ENCODE measurements at regions not wholly inside any gene's neighbourhood (a gene's known extent, or its start where the extent isn't known, plus 50 kb on each side); places are given as distances from the start of the nearest gene placed in this dataset.
"Not testable (repeated sequence)": the region's sequence is repeated elsewhere in the genome, so short reads cannot be mapped to it uniquely, and the experiment has no call there.

GRCh38 chr9:78091731-78092130 lies 60.1 kb upstream of the GNAQ start:
- H3K4me3 ChIP-seq: no peak overlapping the region
- TF ChIP-seq, protein P1, sequence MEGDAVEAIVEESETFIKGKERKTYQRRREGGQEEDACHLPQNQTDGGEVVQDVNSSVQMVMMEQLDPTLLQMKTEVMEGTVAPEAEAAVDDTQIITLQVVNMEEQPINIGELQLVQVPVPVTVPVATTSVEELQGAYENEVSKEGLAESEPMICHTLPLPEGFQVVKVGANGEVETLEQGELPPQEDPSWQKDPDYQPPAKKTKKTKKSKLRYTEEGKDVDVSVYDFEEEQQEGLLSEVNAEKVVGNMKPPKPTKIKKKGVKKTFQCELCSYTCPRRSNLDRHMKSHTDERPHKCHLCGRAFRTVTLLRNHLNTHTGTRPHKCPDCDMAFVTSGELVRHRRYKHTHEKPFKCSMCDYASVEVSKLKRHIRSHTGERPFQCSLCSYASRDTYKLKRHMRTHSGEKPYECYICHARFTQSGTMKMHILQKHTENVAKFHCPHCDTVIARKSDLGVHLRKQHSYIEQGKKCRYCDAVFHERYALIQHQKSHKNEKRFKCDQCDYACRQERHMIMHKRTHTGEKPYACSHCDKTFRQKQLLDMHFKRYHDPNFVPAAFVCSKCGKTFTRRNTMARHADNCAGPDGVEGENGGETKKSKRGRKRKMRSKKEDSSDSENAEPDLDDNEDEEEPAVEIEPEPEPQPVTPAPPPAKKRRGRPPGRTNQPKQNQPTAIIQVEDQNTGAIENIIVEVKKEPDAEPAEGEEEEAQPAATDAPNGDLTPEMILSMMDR (IDR thresholded peaks at IDR 0.05): no peak
- TF ChIP-seq POLR2A (IDR thresholded peaks at IDR 0.05): no peak
- no peaks in the 10 kb centered on the region for H3K36me3 ChIP-seq
- DNase-seq: no peak
- H3K4me1 ChIP-seq: no peaks in the 10 kb centered on the region
- H3K27ac ChIP-seq: no peak overlapping the region
- no peaks in the 10 kb centered on the region for H3K27me3 ChIP-seq
- H3K9me3 ChIP-seq: no peaks in the 10 kb centered on the region

DNA sequence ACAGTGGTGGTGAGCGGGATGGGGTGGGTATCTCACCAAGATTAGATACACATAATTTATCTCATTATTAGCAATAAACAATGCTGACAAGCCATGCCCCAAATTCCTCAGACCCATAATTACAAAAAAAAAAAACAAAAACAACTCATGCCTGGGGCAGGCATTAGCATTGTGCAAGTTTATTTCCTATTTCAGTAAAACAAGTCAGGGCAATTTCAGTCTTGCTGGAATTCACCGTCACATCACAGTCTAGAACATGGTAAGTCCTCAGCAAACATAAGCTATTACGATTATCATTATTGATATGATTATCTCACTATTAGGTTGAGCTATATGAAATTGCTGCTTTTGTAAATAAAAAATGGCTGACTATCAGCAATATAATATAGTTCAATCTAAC lies 57.5 kb upstream of the GNAQ start:
- Histone ChIP-seq H3K9me3 (no peaks in the 10 kb centered on the region), H3K27me3 (no peaks in the 10 kb centered on the region), H3K4me1 (no peaks in the 10 kb centered on the region), H3K36me3 (no peaks in the 10 kb centered on the region), H3K4me3 (no peak overlapping the region), H3K27ac (no peak overlapping the region)
- TF ChIP-seq, protein P1 (IDR thresholded peaks at IDR 0.05): no peak
- no peak for TF ChIP-seq POLR2A (IDR thresholded peaks at IDR 0.05)
- no peak for DNase-seq

GRCh38 chr9:78088190-78088589 lies 56.6 kb upstream of the GNAQ start:
- H3K36me3 ChIP-seq, H3K27ac ChIP-seq, H3K4me1 ChIP-seq, DNase-seq, H3K4me3 ChIP-seq, H3K9me3 ChIP-seq, H3K27me3 ChIP-seq: not testable (repeated sequence)
